GM21619 (cell line): ENCODE measurements at regions not wholly inside any gene's neighbourhood (a gene's known extent, or its start where the extent isn't known, plus 50 kb on each side); places are given as distances from the start of the nearest gene placed in this dataset.

ENCODE experiments used
- ATAC-seq: cut with Tn5 transposase; IDR thresholded peaks from one replicate; pipeline ENCODE4 v1.9.1; 2021; ENCODE audit not compliant: unreplicated experiment

- ATAC-seq: no peak
Measured at GRCh38 chr2:187922846-187923245, 368.6 kb upstream of the TFPI start.

GRCh38 chr2:187924293-187924692 is 367.4 kb upstream of the GULP1 start:
- no peak for ATAC-seq

- ATAC-seq: no peak
Measured at GRCh38 chr2:187934236-187934635, 357.4 kb upstream of the GULP1 start.

- ATAC-seq: no peak
Measured at GRCh38 chr2:187934692-187935091, 357.0 kb upstream of the GULP1 start.

GRCh38 chr2:187935126-187935525 is 356.5 kb upstream of the GULP1 start:
- ATAC-seq: no peak

GRCh38 chr2:187936228-187936627 is 355.4 kb upstream of the GULP1 start:
- no peak for ATAC-seq

- ATAC-seq: no peak
Measured at GRCh38 chr2:187939180-187939579, 352.5 kb upstream of the GULP1 start.

GRCh38 chr2:187942876-187943275 is 348.8 kb upstream of the GULP1 start:
- no peak for ATAC-seq

- no peak for ATAC-seq
Measured at GRCh38 chr2:187943772-187944369, 347.8 kb upstream of the GULP1 start.

- ATAC-seq: no peak
Measured at GRCh38 chr2:187949859-187950258, 341.8 kb upstream of the GULP1 start.

- ATAC-seq: no peak
Measured at GRCh38 chr2:187951470-187952218, 340.0 kb upstream of the GULP1 start.

GRCh38 chr2:187956906-187957534 is 334.7 kb upstream of the GULP1 start:
- ATAC-seq: no peak

GRCh38 chr2:187959821-187960220 is 331.9 kb upstream of the GULP1 start:
- ATAC-seq: no peak

- ATAC-seq: no peak
Measured at GRCh38 chr2:187962538-187962937, 329.1 kb upstream of the GULP1 start.

- no peak for ATAC-seq
Measured at GRCh38 chr2:187964746-187965145, 326.9 kb upstream of the GULP1 start.

- no peak for ATAC-seq
Measured at GRCh38 chr2:187966924-187967323, 324.8 kb upstream of the GULP1 start.

- ATAC-seq: no peak
Measured at GRCh38 chr2:187971893-187972292, 319.8 kb upstream of the GULP1 start.

- no peak for ATAC-seq
Measured at GRCh38 chr2:187976259-187976985, 315.3 kb upstream of the GULP1 start.

- no peak for ATAC-seq
Measured at GRCh38 chr2:187976986-187977333, 314.7 kb upstream of the GULP1 start.

- ATAC-seq: no peak
Measured at GRCh38 chr2:187978356-187978755, 313.3 kb upstream of the GULP1 start.

- peak; percentile 74 for ATAC-seq
Measured at GRCh38 chr2:187982668-187983067, 309.0 kb upstream of the GULP1 start.

- ATAC-seq: no peak
Measured at GRCh38 chr2:187985195-187985594, 306.5 kb upstream of the GULP1 start.
